AG04449 (cell line): ENCODE measurements at regions not wholly inside any gene's neighbourhood (a gene's known extent, or its start where the extent isn't known, plus 50 kb on each side); places are given as distances from the start of the nearest gene placed in this dataset.

Experiments used
- CTCF ChIA-PET: fragments of 350-600 bp; formaldehyde crosslinking; extraction: SDS; loops from one replicate; lab custom pipeline; 2021; ENCODE audit warnings: antibody characterized with exemption; lab: Yijun Ruan, JAX
- POLR2A ChIA-PET: fragments of 400-600, 350-600 bp; formaldehyde crosslinking; extraction: SDS; loops from one replicate; lab custom pipeline; 2020; ENCODE audit warnings: antibody characterized with exemption, inconsistent platforms; lab: Yijun Ruan, JAX
- DNase-seq: peaks from one replicate; pipeline ENCODE4 v3.0.0-alpha.2; 2010; ENCODE audit warnings: low read depth, low spot score
- H3K4me3 ChIP-seq: 2 replicates; pipeline ENCODE4 v1.5.1; 2011; ENCODE audit warnings: low read depth, mild to moderate bottlenecking, control low read depth, low read length
- CTCF ChIP-seq: IDR thresholded peaks from one replicate; pipeline ENCODE4 v1.5.1; 2011; ENCODE audit warnings: mild to moderate bottlenecking, moderate library complexity, low read length, control low read depth, inconsistent platforms; ENCODE audit not compliant: insufficient read depth; ENCODE audit errors: missing control alignments

DNA sequence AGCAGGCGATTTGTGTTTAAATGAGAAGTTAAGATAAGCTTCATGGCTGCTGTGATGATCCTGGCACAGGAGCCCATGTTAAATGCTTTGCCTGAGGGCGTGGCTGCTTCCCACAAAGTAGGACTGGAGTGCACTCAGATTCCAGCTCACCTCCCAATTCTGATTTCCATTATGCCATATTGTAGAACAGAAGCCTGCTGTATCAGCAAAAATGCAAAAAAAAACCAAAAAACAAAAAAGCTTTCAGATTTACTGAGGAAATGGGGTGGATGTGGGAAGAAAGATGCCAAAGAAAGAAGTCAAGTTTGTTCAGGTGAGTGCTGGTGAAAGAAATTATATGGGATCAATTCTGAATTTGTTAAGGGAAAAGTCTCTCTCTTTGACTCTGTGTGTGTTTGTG is 610.4 kb upstream of the NETO1 start:
- POLR2A ChIA-PET = no interaction called here
- no peak for DNase-seq
- TF ChIP-seq CTCF = no peak
- H3K4me3 ChIP-seq = no peak overlapping the region
- CTCF ChIA-PET = no interaction called here

DNA sequence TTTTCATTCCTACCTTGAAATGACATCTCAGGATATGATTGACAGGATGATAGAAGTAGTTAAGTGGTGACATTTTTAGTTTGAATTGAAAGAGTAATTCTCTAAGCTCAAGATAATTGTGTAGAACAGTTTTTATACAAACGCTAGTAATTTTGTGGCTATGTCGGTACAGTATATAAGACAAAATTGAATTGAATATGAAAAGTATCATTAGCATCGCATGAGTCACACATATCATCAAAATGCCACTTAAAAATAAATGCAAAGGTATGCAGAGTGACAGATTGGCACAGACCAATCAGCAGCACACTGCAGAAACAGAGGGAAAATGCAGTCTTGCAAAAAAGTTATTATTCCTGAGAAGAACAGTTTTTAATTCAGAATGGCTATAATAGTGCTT is 608.2 kb upstream of the NETO1 start:
- ChIA-PET CTCF (no interaction called here), POLR2A (no interaction called here)
- no peak for TF ChIP-seq CTCF
- DNase-seq = no peak
- H3K4me3 ChIP-seq = no peak overlapping the region

DNA sequence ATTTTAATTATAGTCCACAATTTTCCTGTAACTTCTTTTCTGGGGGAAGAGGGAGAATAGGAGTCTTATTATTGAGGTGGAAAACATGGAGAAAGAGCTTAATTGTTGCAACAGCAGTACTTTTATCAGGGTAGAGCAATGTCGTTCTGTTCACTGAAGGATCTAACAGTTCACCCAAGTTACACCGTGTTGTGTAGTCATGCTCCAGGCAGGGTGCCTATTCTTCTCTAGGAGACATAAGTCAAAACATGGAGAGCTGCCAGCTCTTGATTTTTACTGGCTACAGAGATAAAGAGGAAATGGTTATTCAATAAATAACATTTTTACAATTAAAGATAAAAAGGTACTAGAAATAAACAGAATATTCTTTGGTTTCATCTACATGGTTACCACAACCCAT is 594.3 kb upstream of the NETO1 start:
- POLR2A ChIA-PET = no interaction called here
- H3K4me3 ChIP-seq = no peak overlapping the region
- no peak for TF ChIP-seq CTCF
- CTCF ChIA-PET = interaction anchor here (1.6 to 1.8 kb wide), 2 partner anchors 11 to 22 kb away, joined by 4 read pairs; no protein-coding TSS in a partner anchor
- no peak for DNase-seq

- H3K4me3 ChIP-seq = no peak overlapping the region
- POLR2A ChIA-PET = no interaction called here
- no peak for DNase-seq
- TF ChIP-seq CTCF = no peak
- CTCF ChIA-PET = interaction anchor here (1.6 to 1.8 kb wide), 2 partner anchors 11 to 22 kb away, joined by 4 read pairs; no protein-coding TSS in a partner anchor
Measured at GRCh38 chr18:73461780-73462059, 593.9 kb upstream of the NETO1 start.

GRCh38 chr18:73461038-73461779 is 593.4 kb upstream of the NETO1 start:
- DNase-seq = no peak
- ChIA-PET CTCF (interaction anchor here (1.6 to 1.8 kb wide), 2 partner anchors 11 to 22 kb away, joined by 4 read pairs; no protein-coding TSS in a partner anchor), POLR2A (no interaction called here)
- TF ChIP-seq CTCF = no peak
- H3K4me3 ChIP-seq = no peak overlapping the region

DNA sequence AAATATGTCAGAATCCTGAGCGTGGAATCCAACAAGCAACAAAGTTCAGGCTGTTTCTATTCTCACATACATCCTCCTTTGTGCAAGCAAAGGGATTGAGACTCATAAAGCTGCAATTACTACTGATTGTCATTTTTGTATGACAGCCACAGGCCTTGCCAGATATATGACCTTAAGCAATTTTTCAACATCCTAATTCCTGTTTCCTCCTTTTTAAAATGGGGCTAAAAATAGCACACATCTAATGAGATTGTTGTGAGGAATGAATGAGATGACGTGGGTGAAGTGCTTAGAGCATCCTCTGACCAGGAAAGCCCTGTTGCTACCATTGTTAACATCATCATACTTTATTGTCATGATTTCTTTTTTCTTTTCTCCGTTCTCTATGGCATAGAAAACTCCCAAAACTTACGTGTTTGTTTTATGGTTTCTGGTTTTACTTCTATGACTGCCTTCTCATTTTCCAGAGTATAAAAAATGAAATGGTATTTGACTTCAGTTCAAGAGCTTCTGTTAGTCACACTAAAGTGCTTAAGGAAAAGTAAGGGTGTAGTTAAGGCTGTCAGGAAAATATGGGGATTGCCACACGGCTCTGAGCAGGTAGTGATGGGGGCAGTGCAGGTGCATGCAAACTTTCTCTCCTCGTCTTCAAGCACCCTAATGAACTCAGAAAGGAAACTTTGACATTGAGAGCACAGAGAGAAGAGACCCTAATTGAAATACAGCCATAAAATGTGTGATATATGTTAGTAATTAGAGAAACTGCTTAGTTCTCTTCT is 590.6 kb upstream of the NETO1 start:
- no peak for DNase-seq
- CTCF ChIA-PET = no interaction called here

More for the DNA sequence above, 590.6 kb upstream of the NETO1 start:
- POLR2A ChIA-PET = no interaction called here
- no peak overlapping the region for H3K4me3 ChIP-seq
- TF ChIP-seq CTCF = no peak
